Gastroesophageal sphincter (tissue), 3 donors: ENCODE measurements at regions not wholly inside any gene's neighbourhood (a gene's known extent, or its start where the extent isn't known, plus 50 kb on each side); places are given as distances from the start of the nearest gene placed in this dataset.

ENCODE experiments used
- CTCF ChIP-seq, 4 experiments: fragments of 200-600 bp in 2 of 4; fragments of 450-650 bp in 2 of 4; sonication (generic) in 1 of 4; IDR thresholded peaks; one replicate each; pipeline ENCODE4 v1.5.1; 2017 to 2019; ENCODE audit warnings: antibody characterized with exemption in 4 of 4, mild to moderate bottlenecking in 2 of 4, moderate library complexity in 2 of 4
- EP300 ChIP-seq: sonication (generic); formaldehyde crosslinking; IDR thresholded peaks from one replicate; pipeline ENCODE4 v1.6.1; 2017; ENCODE audit warnings: antibody characterized with exemption, mild to moderate bottlenecking
- POLR2A ChIP-seq, 2 donors: fragments of 450-650 bp; IDR thresholded peaks; one replicate each; pipeline ENCODE4 v1.6.1; 2017; ENCODE audit warnings: antibody characterized with exemption in 2 of 2, mild to moderate bottlenecking in 2 of 2, moderate library complexity in 1 of 2
- POLR2AphosphoS5 ChIP-seq: sonication (generic); formaldehyde crosslinking; IDR thresholded peaks from one replicate; pipeline ENCODE4 v1.6.1; 2017; ENCODE audit warnings: antibody characterized with exemption

- TF ChIP-seq POLR2AphosphoS5 (no peak), EP300 (no peak), CTCF (IDR thresholded peaks at IDR 0.05) (no peak), POLR2A (IDR thresholded peaks at IDR 0.05) (no peak)
These were observed 157.2 kb downstream of the SOD2 start for GRCh38 chr6:159535656-159536350.
